ENCODE measurements at regions not wholly inside any gene's neighbourhood (a gene's known extent, or its start where the extent isn't known, plus 50 kb on each side); places are given as distances from the start of the nearest gene placed in this dataset.

- Histone ChIP-seq H3K36me3 (no peaks in the 10 kb centered on the region), H3K9me3 (no peaks in the 10 kb centered on the region), H3K4me1 (no peaks in the 10 kb centered on the region), H3K27me3 (no peaks in the 10 kb centered on the region), H3K4me3 (no peak overlapping the region), H3K27ac (no peak overlapping the region)
- DNase-seq (ENCODE audit: low spot score): no peak
- TF ChIP-seq CTCF (IDR thresholded peaks at IDR 0.05): no peak
Observed at GRCh38 chr6:79798841-79799240, 148.5 kb downstream of the ELOVL4 start.

DNA sequence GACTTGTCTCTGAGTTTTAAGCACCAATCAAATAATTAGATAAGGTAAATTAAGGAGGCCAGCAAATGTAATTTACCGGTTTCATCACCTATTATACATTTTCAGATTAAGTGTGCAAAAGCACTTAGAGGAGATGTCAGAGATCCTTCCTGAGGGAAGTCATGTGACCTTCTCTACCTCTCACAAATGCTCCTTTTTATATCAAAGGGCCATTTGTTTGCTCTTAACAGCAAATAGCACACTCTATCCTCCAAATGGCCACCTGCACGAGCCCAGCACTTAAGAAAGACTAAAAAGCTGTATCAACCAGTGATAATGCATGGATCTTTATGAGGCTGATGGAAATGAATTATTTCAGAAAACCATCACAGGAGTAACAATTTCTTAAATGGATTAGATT is 149.4 kb downstream of the ELOVL4 start:
- H3K9me3 ChIP-seq: no peaks in the 10 kb centered on the region
- no peak overlapping the region for H3K27ac ChIP-seq
- H3K4me3 ChIP-seq: no peak overlapping the region
- no peak for TF ChIP-seq CTCF (IDR thresholded peaks at IDR 0.05)
- DNase-seq (ENCODE audit: low spot score): no peak
- H3K4me1 ChIP-seq: no peaks in the 10 kb centered on the region
- no peaks in the 10 kb centered on the region for H3K36me3 ChIP-seq
- H3K27me3 ChIP-seq: no peaks in the 10 kb centered on the region

- Histone ChIP-seq H3K36me3 (no peaks in the 10 kb centered on the region), H3K4me3 (no peak overlapping the region), H3K9me3 (no peaks in the 10 kb centered on the region), H3K4me1 (no peaks in the 10 kb centered on the region), H3K27me3 (no peaks in the 10 kb centered on the region), H3K27ac (no peak overlapping the region)
- no peak for TF ChIP-seq CTCF (IDR thresholded peaks at IDR 0.05)
- no peak for DNase-seq (ENCODE audit: low spot score)
Observed at GRCh38 chr6:79797163-79797764, 150.1 kb downstream of the ELOVL4 start.

GRCh38 chr6:79796197-79796596 is 151.2 kb downstream of the ELOVL4 start:
- DNase-seq (ENCODE audit: low spot score): no peak

GRCh38 chr6:79789896-79790295 is 157.5 kb downstream of the ELOVL4 start:
- no peak for DNase-seq (ENCODE audit: low spot score)

More at GRCh38 chr6:79796197-79796596, 151.2 kb downstream of the ELOVL4 start:
- TF ChIP-seq CTCF (IDR thresholded peaks at IDR 0.05): no peak
- Histone ChIP-seq H3K9me3 (no peaks in the 10 kb centered on the region), H3K27me3 (no peaks in the 10 kb centered on the region), H3K36me3 (no peaks in the 10 kb centered on the region), H3K4me3 (no peak overlapping the region), H3K27ac (no peak overlapping the region), H3K4me1 (no peaks in the 10 kb centered on the region)

More at GRCh38 chr6:79789896-79790295, 157.5 kb downstream of the ELOVL4 start:
- no peaks in the 10 kb centered on the region for H3K9me3 ChIP-seq
- no peak overlapping the region for H3K4me3 ChIP-seq
- no peaks in the 10 kb centered on the region for H3K4me1 ChIP-seq
- TF ChIP-seq CTCF (IDR thresholded peaks at IDR 0.05): no peak
- H3K36me3 ChIP-seq: no peaks in the 10 kb centered on the region
- no peaks in the 10 kb centered on the region for H3K27me3 ChIP-seq
- H3K27ac ChIP-seq: no peak overlapping the region

All from right atrium auricular region (tissue), 2 donors.